Panc1 (cell line): ENCODE measurements at regions not wholly inside any gene's neighbourhood (a gene's known extent, or its start where the extent isn't known, plus 50 kb on each side); places are given as distances from the start of the nearest gene placed in this dataset.

Source experiments
- ATAC-seq: fragments of 200-7000 bp; cut with Tn5 transposase; 2 replicates; pipeline ENCODE4 v1.9.1; 2020; ENCODE audit warnings: mild to moderate bottlenecking, moderate library complexity
- BruUV-seq: library from RNA; stranded (reverse); fragments of 400-500 nt; replicated peaks from 2 replicates; lab custom pipeline; 2021; lab: Mats Ljungman, UMichigan
- CTCF ChIA-PET: fragments of 300-600 bp; sonication (Branson Sonifier 250); formaldehyde crosslinking; loops from one replicate; lab custom pipeline; 2022; ENCODE audit warnings: antibody characterized with exemption; lab: Charles Lee
- POLR2A ChIA-PET: fragments of 300-600 bp; sonication (Branson Sonifier 250); formaldehyde crosslinking; loops from one replicate; lab custom pipeline; 2022; ENCODE audit warnings: antibody characterized with exemption; lab: Charles Lee
- DNase-seq: peaks from one replicate; pipeline ENCODE4 v3.0.0-alpha.2; 2010; ENCODE audit warnings: low read depth, low spot score
- H3K27ac ChIP-seq: 2 replicates; pipeline ENCODE4 v1.5.1; 2011; ENCODE audit warnings: mild to moderate bottlenecking, low read length, inconsistent platforms
- H3K27me3 ChIP-seq: fragments of 200-500 bp; sonication (Bioruptor generic); 2 replicates; pipeline ENCODE4 v1.6.0; 2014; ENCODE audit warnings: low read length, inconsistent platforms; ENCODE audit not compliant: control insufficient read depth, insufficient read depth
- H3K36me3 ChIP-seq: fragments of 200-500 bp; sonication (Bioruptor generic); 2 replicates; pipeline ENCODE4 v1.5.1; 2014; ENCODE audit warnings: inconsistent platforms, mild to moderate bottlenecking, low read length, moderate library complexity; ENCODE audit not compliant: control insufficient read depth, insufficient read depth
- H3K4me1 ChIP-seq: 2 replicates; pipeline ENCODE4 v1.5.1; 2011; ENCODE audit warnings: inconsistent platforms, mild to moderate bottlenecking, low read length, moderate library complexity; ENCODE audit not compliant: control insufficient read depth, insufficient read depth
- H3K4me3 ChIP-seq, 2 experiments: 2 replicates each; pipeline ENCODE4 v1.5.1; 2011 to 2012; ENCODE audit warnings: low read depth in 2 of 2, low read length in 2 of 2, mild to moderate bottlenecking in 2 of 2, inconsistent platforms in 1 of 2, moderate library complexity in 1 of 2
- H3K9me3 ChIP-seq: fragments of 200-500 bp; sonication (Bioruptor generic); 2 replicates; pipeline ENCODE4 v1.5.1; 2014; ENCODE audit warnings: low read depth, mild to moderate bottlenecking, inconsistent platforms, low read length, moderate library complexity; ENCODE audit not compliant: control insufficient read depth, insufficient read depth
- CTCF ChIP-seq: fragments of 450-650 bp; IDR thresholded peaks from 2 replicates; pipeline ENCODE4 v1.5.1; 2017; ENCODE audit warnings: mild to moderate bottlenecking
- POLR2AphosphoS5 ChIP-seq: IDR thresholded peaks from 2 replicates; pipeline ENCODE4 v1.6.1; 2012; ENCODE audit warnings: mild to moderate bottlenecking, low read depth, low read length, moderate library complexity
- SIN3A ChIP-seq: IDR thresholded peaks from 2 replicates; pipeline ENCODE4 v1.6.1; 2012; ENCODE audit warnings: low read depth, mild to moderate bottlenecking, low read length, moderate library complexity, borderline replicate concordance; ENCODE audit not compliant: insufficient read depth
- TCF7L2 ChIP-seq: IDR thresholded peaks from 2 replicates; pipeline ENCODE4 v1.6.1; 2011; ENCODE audit warnings: mild to moderate bottlenecking, low read depth, low read length, inconsistent platforms
- in situ Hi-C: cut with HindIII; loops from 2 replicates; pipeline ENCODE4 v1.10.0; 2016; ENCODE audit warnings: low sequenced_read_pairs, low pct_unique_long_range_greater_than_20kb
- intact Hi-C: fragments of 100-400 bp; cut with micrococcal nuclease; formaldehyde crosslinking; loops from one replicate; pipeline ENCODE4 v1.10.0; 2022; ENCODE audit not compliant: unreplicated experiment
- TF ChIP-seq, protein P1 (sequence below), 2 experiments: IDR thresholded peaks; 2 replicates each; pipeline ENCODE4 v1.6.1; 2011 to 2012; ENCODE audit warnings: low read depth in 2 of 2, control low read depth in 1 of 2, low read length in 1 of 2, mild to moderate bottlenecking in 1 of 2, moderate library complexity in 1 of 2; ENCODE audit not compliant: insufficient read depth in 1 of 2

GRCh38 chr3:181213347-181213746 is 223.8 kb upstream of the DNAJC19 start:
- POLR2A ChIA-PET: no interaction called here
- ATAC-seq: no peak
- intact Hi-C loops (loop anchor here (5.0 kb wide), 1 partner anchor 1404 kb away; no protein-coding TSS in a partner anchor), in situ Hi-C loops (no loop called here)
- TF ChIP-seq POLR2AphosphoS5: no peak
- no peak for TF ChIP-seq TCF7L2
- no peak for TF ChIP-seq SIN3A
- TF ChIP-seq CTCF: no peak
- TF ChIP-seq, protein P1, sequence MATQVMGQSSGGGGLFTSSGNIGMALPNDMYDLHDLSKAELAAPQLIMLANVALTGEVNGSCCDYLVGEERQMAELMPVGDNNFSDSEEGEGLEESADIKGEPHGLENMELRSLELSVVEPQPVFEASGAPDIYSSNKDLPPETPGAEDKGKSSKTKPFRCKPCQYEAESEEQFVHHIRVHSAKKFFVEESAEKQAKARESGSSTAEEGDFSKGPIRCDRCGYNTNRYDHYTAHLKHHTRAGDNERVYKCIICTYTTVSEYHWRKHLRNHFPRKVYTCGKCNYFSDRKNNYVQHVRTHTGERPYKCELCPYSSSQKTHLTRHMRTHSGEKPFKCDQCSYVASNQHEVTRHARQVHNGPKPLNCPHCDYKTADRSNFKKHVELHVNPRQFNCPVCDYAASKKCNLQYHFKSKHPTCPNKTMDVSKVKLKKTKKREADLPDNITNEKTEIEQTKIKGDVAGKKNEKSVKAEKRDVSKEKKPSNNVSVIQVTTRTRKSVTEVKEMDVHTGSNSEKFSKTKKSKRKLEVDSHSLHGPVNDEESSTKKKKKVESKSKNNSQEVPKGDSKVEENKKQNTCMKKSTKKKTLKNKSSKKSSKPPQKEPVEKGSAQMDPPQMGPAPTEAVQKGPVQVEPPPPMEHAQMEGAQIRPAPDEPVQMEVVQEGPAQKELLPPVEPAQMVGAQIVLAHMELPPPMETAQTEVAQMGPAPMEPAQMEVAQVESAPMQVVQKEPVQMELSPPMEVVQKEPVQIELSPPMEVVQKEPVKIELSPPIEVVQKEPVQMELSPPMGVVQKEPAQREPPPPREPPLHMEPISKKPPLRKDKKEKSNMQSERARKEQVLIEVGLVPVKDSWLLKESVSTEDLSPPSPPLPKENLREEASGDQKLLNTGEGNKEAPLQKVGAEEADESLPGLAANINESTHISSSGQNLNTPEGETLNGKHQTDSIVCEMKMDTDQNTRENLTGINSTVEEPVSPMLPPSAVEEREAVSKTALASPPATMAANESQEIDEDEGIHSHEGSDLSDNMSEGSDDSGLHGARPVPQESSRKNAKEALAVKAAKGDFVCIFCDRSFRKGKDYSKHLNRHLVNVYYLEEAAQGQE (IDR thresholded peaks at IDR 0.05; ENCODE audit: insufficient read depth in 1 of 2, low read depth in 2 of 2, low read length in 1 of 2): no peak
- CTCF ChIA-PET: interaction anchor here (1.1 kb wide), 1 partner anchor 488 kb away, joined by 5 read pairs; no protein-coding TSS in a partner anchor
- H3K4me1 ChIP-seq: no peaks in the 10 kb centered on the region
- no peaks in the 10 kb centered on the region for H3K36me3 ChIP-seq
- peaks cover 5% of the 10 kb centered on the region; the same call in 1 of the 2 replicates for H3K27me3 ChIP-seq
- H3K9me3 ChIP-seq: no peaks in the 10 kb centered on the region
- no TSS peak for BruUV-seq
- DNase-seq: no peak
- H3K4me3 ChIP-seq: no peak overlapping the region
- no peak overlapping the region for H3K27ac ChIP-seq

- in situ Hi-C loops (no loop called here), intact Hi-C loops (loop anchor here (5.0 kb wide), 1 partner anchor 1405 kb away; no protein-coding TSS in a partner anchor)
- Histone ChIP-seq H3K4me1 (no peaks in the 10 kb centered on the region), H3K27ac (no peak overlapping the region), H3K9me3 (no peaks in the 10 kb centered on the region), H3K27me3 (peaks cover 5% of the 10 kb centered on the region; the same call in 1 of the 2 replicates), H3K4me3 (no peak overlapping the region), H3K36me3 (no peaks in the 10 kb centered on the region)
- CTCF ChIA-PET: no interaction called here
- TF ChIP-seq, protein P1 (IDR thresholded peaks at IDR 0.05; ENCODE audit: insufficient read depth in 1 of 2, low read depth in 2 of 2, low read length in 1 of 2): no peak
- no peak for DNase-seq
- no peak for ATAC-seq
- POLR2A ChIA-PET: no interaction called here
- BruUV-seq: no TSS peak
Measured at GRCh38 chr3:181212271-181212670, 222.7 kb upstream of the DNAJC19 start.
